ENCODE measurements at regions not wholly inside any gene's neighbourhood (a gene's known extent, or its start where the extent isn't known, plus 50 kb on each side); places are given as distances from the start of the nearest gene placed in this dataset.

GRCh38 chr2:17052001-17052400, 386.4 kb upstream of the CYRIA start:
- no peak for DNase-seq (ENCODE audit: low spot score)
- no peak for TF ChIP-seq CTCF (IDR thresholded peaks at IDR 0.05; ENCODE audit: extremely low read depth, missing control alignments)

GRCh38 chr2:17051538-17051937, 385.9 kb upstream of the CYRIA start:
- no peak for DNase-seq (ENCODE audit: low spot score)
- no peak for TF ChIP-seq CTCF (IDR thresholded peaks at IDR 0.05; ENCODE audit: extremely low read depth, missing control alignments)

GRCh38 chr2:17043173-17043572, 377.5 kb upstream of the CYRIA start:
- no peak for DNase-seq (ENCODE audit: low spot score)
- no peak for TF ChIP-seq CTCF (IDR thresholded peaks at IDR 0.05; ENCODE audit: extremely low read depth, missing control alignments)

DNA sequence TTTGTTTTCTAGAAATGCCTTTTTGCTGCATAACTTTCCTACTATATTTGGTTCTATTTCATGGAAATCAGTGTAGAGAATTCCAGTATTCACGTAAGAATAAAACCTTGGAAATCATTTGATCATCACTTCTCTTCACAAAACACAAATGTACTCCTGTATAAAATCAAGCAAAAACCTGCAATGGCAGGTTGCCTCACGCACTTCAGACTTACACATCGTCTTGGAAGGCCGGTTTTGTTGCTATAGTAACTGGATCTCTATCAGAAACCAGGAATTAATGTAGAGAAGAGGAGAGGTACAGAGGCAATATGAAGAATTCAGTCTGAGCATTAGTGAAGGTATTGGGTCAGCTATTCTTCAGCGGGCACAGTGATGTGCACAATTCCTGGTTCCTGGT, 370.7 kb upstream of the CYRIA start:
- no peak for TF ChIP-seq CTCF (IDR thresholded peaks at IDR 0.05; ENCODE audit: extremely low read depth, missing control alignments)

GRCh38 chr2:17035010-17035409, 369.4 kb upstream of the CYRIA start:
- no peak for TF ChIP-seq CTCF (IDR thresholded peaks at IDR 0.05; ENCODE audit: extremely low read depth, missing control alignments)
- no peak for DNase-seq (ENCODE audit: low spot score)

More for the DNA sequence above, 370.7 kb upstream of the CYRIA start:
- no peak for DNase-seq (ENCODE audit: low spot score)

GRCh38 chr2:17030047-17030446, 364.4 kb upstream of the CYRIA start:
- DNase-seq (ENCODE audit: low spot score): no peak
- TF ChIP-seq CTCF (IDR thresholded peaks at IDR 0.05; ENCODE audit: extremely low read depth, missing control alignments): no peak

DNA sequence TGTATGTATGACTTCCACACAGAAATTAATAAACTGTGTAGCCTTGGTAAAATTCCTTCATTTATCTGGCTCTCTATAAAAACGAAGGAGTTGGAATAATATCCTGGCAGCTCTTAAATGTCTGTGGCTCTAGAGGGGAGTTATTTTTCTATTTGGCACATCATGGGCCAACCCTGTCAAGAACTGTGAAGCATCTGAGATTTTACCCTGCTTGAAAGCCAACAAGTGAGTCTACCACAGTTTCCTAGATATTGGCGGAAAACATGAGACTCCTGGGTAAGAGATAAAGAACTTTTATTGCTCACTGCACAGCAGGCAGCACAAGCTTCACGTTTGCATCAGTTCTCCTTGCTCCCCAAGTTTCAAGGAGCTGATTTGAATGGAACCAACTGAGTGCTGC, 346.7 kb upstream of the CYRIA start:
- TF ChIP-seq CTCF (IDR thresholded peaks at IDR 0.05; ENCODE audit: extremely low read depth, missing control alignments): no peak
- DNase-seq (ENCODE audit: low spot score): no peak

All from GM20000 (cell line).